GM18907 (cell line): ENCODE measurements at regions not wholly inside any gene's neighbourhood (a gene's known extent, or its start where the extent isn't known, plus 50 kb on each side); places are given as distances from the start of the nearest gene placed in this dataset.
"Not testable (repeated sequence)": the region's sequence is repeated elsewhere in the genome, so short reads cannot be mapped to it uniquely, and the experiment has no call there.

ENCODE experiments used
- ATAC-seq: cut with Tn5 transposase; IDR thresholded peaks from one replicate; pipeline ENCODE4 v1.9.1; 2021; ENCODE audit warnings: mild to moderate bottlenecking, moderate library complexity; ENCODE audit not compliant: unreplicated experiment

DNA sequence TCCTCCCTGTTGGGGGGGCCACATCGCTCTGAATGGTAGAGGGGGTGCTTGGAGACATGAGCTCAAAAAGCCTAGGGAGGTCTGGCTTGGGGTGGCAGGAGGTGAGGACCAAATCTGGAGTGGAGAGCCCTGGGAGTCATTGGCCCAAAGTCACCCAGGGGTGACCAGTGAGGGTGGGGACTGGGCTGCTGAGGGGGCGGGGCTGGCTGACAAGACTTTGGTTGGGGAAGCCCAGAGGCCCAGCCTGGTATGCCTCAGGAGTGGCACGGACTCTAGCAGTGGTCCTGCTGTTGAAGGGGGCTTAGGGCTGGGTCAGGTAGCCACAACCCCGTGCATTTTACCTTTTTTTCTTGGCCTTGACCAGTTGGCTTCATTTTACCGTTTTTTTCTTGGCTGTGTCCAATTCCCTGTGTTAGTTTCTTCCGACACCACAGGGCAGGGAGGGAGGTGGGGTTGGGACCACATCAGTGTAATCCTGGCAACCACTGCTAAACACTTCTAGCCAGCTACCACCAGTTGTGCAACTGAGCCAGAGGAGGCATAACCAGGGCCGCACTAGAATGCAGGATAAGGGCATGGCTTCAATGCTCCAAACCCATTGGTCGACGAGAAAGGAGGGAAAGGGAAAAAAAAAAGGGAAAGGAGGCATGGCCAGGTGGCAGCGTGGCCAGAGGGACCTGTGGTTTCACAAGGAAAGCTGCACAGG, 105.3 kb upstream of the C2CD4B start:
- ATAC-seq = no peak

DNA sequence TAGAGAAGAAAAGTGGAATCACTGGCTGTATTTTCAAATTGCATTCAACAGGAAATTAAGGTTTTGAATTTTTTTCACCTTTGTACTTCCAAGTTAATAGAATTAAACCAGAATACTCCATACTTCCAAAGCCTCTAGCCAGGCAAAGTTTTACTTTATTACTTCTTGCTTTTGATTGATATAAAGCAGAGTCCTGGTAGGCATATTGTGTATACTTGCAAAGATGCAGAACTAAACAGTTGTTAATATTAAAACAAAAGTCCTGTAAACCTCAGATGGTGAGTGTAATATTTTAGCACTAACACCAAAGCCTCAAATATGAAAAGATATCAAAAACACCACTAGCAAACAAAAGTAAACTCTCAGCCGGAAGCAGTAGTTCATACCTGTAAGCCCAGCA, 107.2 kb upstream of the C2CD4B start:
- ATAC-seq = no peak

GRCh38 chr15:62275831-62276230, 110.7 kb upstream of the C2CD4B start:
- no peak for ATAC-seq

DNA sequence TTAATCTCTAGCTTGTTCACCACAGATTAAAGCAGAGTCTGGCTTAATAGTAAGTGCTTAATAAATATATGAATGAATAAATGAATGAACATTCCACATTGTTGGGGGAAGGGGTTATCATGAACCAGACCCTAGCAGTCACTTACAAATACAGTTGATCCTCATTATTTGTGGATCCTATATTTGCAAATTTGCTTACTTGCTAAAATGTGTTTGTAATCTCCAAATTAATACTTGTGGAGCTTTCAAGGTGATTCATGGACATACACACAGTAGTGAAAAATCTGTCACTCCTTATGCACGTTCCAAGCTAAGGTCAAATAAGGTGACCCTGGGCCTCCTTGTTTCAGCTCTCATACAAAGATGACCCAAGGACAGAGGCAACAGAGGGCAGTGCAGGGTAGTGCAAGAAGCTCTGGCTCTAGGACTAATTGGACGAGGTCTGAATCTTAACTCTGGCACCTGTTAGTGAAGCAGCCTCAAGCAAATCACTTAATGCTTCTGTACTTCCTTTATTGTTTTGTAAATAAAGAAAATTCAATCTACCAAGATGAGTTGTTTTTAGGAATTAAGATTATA, 112.8 kb upstream of the C2CD4B start:
- no peak for ATAC-seq

- ATAC-seq = no peak
Measured at GRCh38 chr15:62278534-62278933, 113.4 kb upstream of the C2CD4B start.

- no peak for ATAC-seq
Measured at GRCh38 chr15:62279041-62279440, 114.0 kb upstream of the C2CD4B start.

GRCh38 chr15:62280625-62281024, 115.5 kb upstream of the C2CD4B start:
- ATAC-seq = no peak

DNA sequence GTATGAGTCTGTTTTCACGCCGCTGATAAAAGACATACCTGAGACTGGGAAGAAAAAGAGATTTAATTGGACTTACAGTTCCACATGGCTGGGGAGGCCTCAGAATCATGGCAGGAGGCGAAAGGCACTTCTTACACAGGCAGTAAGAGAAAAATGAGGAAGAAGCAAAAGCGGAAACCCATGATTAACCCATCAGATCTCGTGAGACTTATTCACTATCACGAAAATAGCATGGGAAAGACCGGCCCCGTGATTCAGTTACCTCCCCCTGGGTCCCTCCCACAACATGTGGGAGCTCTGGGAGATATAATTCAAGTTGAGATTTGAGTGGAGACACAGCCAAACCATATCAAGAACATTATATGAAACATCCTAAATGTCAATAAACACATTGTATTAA, 116.7 kb upstream of the C2CD4B start:
- ATAC-seq = not testable (repeated sequence)

- no peak for ATAC-seq
Measured at GRCh38 chr15:62287066-62287857, 122.2 kb upstream of the C2CD4B start.

DNA sequence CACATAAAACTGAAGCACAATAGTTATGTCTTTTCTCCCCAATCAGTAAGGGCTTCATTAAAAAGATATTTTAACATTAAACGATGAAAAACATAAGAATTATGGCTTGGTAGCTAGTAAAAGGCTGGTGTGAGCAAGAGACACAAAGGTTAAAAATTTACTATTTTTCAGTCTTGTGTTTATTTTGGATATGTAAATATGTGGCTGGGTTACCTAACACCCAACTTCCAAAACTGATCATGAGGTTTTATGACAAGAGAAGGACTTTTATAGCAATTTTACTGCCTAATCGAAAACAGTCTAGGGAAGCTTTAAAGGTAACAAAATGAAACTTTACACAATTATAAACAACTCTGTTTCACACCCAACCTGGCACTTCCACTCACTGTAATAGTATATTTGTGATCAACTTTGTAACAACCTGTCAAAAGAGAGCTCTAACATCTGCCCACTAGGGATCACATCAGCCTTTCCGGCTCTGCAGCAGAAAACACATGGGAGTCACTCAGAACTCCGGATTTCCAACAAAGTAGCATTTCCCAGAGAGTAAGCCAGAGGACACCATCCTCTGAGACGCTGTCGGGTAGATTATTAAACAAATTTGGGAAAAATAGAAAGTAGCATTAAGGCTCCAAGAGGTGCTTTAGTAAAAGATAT, 123.4 kb upstream of the C2CD4B start:
- no peak for ATAC-seq

- no peak for ATAC-seq
Measured at GRCh38 chr15:62291262-62291661, 126.2 kb upstream of the C2CD4B start.

DNA sequence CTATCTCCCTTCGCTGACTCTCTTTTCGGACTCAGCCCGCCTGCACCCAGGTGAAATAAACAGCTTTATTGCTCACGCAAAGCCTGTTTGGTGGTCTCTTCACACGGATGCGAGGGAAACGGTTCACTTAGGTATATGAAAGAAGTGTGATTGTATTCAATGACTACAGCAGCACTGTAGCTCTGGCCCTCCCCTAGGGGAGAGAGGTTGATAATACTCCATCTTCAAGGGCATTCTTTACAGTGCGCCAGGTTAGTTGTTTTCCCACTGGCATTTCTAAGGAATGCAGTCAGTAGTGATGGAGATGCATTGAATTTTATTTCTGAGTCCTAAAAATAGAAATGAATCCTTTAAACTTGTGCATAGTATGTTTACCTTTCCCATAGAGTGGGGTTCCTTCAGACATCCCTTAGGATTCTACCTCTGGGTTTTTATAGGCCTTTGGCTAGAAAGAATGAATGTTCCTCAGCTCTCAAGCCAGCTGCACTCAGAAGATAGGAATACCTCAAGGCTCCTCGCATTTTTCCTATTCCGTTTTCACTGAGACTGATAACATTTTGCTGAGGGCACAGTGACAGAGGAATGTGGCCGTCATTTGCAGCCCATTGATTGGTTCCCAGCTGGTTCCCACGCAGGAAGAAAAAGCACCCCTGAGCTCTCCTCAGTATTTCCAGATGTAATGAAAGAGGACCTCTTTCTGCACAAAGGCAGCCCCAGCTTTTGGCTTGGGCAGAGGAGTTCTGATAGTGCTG, 131.8 kb upstream of the C2CD4B start:
- no peak for ATAC-seq

GRCh38 chr15:62297522-62297921, 132.4 kb upstream of the C2CD4B start:
- no peak for ATAC-seq

GRCh38 chr15:62297933-62298332, 132.8 kb upstream of the C2CD4B start:
- no peak for ATAC-seq

DNA sequence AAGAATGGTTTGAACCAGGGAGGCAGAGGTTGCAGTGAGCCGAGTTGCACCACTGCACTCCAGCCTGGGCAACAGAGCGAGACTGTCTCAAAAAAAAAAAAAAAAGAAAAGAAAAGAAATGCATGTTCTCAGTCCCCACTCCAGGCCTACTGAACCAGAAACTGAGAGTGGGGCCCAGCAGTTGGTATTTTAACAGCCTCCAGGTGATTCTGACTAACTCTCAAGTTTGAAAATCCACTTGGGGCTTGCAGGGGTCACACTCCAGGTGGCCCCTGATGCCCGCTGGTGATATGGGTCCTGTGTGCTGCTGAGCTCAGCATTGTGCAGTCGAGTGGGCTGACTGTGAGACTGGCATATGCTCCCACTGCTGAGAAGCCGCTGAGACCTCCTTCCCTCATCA, 133.7 kb upstream of the C2CD4B start:
- no peak for ATAC-seq

DNA sequence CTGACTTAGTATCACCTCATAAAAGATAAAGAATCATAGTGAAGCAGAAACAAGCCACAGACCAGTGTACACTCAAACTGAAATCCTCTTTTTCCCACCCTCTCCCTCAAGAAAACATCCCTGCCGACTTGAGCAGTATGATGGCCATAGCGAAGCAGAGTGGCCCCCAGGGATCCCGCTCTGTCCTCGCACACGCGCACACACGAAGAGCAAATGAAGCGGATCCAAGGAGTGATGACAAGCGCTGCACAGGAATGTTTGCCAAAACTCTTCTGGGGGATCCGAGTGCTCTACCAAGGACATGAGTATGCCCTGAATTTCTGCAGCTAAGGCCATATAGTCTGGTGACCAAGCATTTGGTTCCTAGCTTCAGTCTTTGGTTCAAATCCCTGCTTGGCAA, 134.5 kb upstream of the C2CD4B start:
- ATAC-seq = no peak

GRCh38 chr15:62301993-62302675, 137.0 kb upstream of the C2CD4B start:
- ATAC-seq = no peak

- ATAC-seq = no peak
Measured at GRCh38 chr15:62306851-62307504, 141.9 kb upstream of the C2CD4B start.

DNA sequence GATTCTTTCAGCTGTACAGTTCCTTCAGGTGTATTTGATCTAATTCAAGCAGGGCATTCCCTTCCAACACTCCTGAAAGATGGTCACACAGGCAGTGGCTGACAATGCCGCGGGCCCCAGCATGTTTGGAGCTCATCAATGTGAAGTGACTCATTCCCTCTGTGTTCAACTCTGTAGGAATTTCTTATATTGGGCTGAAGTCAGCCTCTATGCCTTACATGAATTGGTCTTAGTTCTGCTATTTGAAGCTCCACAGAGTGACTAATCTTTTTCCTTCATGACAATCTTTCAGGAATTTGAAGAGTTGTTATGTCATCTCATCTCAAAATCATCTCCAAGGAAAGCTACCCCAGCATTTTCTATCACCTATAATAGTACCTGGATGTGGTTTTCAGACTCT, 142.5 kb upstream of the C2CD4B start:
- no peak for ATAC-seq
